HL-60 (cell line): ENCODE measurements at regions not wholly inside any gene's neighbourhood (a gene's known extent, or its start where the extent isn't known, plus 50 kb on each side); places are given as distances from the start of the nearest gene placed in this dataset.

ENCODE experiments used
- POLR2AphosphoS5 ChIP-seq: IDR thresholded peaks from 2 replicates; pipeline ENCODE4 v1.6.1; 2012; ENCODE audit warnings: low read depth
- SPI1 ChIP-seq: IDR thresholded peaks from 2 replicates; pipeline ENCODE4 v1.6.1; 2012; ENCODE audit warnings: low read depth, mild to moderate bottlenecking, borderline replicate concordance
- TF ChIP-seq, protein P1 (sequence below): IDR thresholded peaks from one replicate; pipeline ENCODE4 v1.5.1; 2011; ENCODE audit warnings: low read length, control low read depth, inconsistent platforms; ENCODE audit not compliant: insufficient read depth
- TF ChIP-seq, protein P2 (sequence below): IDR thresholded peaks from 2 replicates; pipeline ENCODE4 v1.6.1; 2012; ENCODE audit warnings: low read depth; ENCODE audit not compliant: insufficient replicate concordance

DNA sequence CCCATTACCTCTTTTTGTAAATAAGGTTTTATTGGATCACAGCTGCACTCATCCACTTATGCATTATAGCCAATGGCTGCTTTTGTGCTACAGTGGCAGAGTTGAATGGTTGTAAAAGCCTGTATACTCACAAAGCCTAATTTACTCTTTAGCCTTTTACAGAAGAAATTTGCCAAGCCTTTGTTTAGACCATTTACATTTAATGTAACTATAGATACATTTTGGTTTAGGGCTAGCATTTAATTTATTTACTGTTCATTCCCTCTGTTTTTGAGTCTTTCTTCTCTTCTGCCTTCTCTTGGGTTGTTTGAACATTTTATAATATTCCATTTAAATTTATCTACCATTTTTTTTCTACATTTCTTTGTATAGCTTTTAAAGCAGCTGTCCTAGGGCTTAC is 217.1 kb upstream of the AMIGO2 start:
- no peak for TF ChIP-seq POLR2AphosphoS5
- TF ChIP-seq, protein P1, sequence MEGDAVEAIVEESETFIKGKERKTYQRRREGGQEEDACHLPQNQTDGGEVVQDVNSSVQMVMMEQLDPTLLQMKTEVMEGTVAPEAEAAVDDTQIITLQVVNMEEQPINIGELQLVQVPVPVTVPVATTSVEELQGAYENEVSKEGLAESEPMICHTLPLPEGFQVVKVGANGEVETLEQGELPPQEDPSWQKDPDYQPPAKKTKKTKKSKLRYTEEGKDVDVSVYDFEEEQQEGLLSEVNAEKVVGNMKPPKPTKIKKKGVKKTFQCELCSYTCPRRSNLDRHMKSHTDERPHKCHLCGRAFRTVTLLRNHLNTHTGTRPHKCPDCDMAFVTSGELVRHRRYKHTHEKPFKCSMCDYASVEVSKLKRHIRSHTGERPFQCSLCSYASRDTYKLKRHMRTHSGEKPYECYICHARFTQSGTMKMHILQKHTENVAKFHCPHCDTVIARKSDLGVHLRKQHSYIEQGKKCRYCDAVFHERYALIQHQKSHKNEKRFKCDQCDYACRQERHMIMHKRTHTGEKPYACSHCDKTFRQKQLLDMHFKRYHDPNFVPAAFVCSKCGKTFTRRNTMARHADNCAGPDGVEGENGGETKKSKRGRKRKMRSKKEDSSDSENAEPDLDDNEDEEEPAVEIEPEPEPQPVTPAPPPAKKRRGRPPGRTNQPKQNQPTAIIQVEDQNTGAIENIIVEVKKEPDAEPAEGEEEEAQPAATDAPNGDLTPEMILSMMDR, result no peak
- TF ChIP-seq SPI1, result no peak
- TF ChIP-seq, protein P2, sequence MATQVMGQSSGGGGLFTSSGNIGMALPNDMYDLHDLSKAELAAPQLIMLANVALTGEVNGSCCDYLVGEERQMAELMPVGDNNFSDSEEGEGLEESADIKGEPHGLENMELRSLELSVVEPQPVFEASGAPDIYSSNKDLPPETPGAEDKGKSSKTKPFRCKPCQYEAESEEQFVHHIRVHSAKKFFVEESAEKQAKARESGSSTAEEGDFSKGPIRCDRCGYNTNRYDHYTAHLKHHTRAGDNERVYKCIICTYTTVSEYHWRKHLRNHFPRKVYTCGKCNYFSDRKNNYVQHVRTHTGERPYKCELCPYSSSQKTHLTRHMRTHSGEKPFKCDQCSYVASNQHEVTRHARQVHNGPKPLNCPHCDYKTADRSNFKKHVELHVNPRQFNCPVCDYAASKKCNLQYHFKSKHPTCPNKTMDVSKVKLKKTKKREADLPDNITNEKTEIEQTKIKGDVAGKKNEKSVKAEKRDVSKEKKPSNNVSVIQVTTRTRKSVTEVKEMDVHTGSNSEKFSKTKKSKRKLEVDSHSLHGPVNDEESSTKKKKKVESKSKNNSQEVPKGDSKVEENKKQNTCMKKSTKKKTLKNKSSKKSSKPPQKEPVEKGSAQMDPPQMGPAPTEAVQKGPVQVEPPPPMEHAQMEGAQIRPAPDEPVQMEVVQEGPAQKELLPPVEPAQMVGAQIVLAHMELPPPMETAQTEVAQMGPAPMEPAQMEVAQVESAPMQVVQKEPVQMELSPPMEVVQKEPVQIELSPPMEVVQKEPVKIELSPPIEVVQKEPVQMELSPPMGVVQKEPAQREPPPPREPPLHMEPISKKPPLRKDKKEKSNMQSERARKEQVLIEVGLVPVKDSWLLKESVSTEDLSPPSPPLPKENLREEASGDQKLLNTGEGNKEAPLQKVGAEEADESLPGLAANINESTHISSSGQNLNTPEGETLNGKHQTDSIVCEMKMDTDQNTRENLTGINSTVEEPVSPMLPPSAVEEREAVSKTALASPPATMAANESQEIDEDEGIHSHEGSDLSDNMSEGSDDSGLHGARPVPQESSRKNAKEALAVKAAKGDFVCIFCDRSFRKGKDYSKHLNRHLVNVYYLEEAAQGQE, result no peak
